GM12865 (cell line): ENCODE measurements at regions not wholly inside any gene's neighbourhood (a gene's known extent, or its start where the extent isn't known, plus 50 kb on each side); places are given as distances from the start of the nearest gene placed in this dataset.
"Not testable (repeated sequence)": the region's sequence is repeated elsewhere in the genome, so short reads cannot be mapped to it uniquely, and the experiment has no call there.

Source experiments
- DNase-seq: peaks from one replicate; pipeline ENCODE4 v3.0.0; 2010; ENCODE audit warnings: low read depth
- H3K4me3 ChIP-seq: 2 replicates; pipeline ENCODE4 v1.5.1; 2011; ENCODE audit warnings: mild to moderate bottlenecking, low read depth, low read length, control low read depth
- TF ChIP-seq, protein P1 (sequence below): IDR thresholded peaks from 2 replicates; pipeline ENCODE4 v1.5.1; 2011; ENCODE audit warnings: low read length, control low read depth, low read depth, inconsistent platforms; ENCODE audit not compliant: insufficient read depth; ENCODE audit errors: missing control alignments

GRCh38 chr6:14475306-14475705, 357.7 kb downstream of the CD83 start:
- TF ChIP-seq, protein P1, sequence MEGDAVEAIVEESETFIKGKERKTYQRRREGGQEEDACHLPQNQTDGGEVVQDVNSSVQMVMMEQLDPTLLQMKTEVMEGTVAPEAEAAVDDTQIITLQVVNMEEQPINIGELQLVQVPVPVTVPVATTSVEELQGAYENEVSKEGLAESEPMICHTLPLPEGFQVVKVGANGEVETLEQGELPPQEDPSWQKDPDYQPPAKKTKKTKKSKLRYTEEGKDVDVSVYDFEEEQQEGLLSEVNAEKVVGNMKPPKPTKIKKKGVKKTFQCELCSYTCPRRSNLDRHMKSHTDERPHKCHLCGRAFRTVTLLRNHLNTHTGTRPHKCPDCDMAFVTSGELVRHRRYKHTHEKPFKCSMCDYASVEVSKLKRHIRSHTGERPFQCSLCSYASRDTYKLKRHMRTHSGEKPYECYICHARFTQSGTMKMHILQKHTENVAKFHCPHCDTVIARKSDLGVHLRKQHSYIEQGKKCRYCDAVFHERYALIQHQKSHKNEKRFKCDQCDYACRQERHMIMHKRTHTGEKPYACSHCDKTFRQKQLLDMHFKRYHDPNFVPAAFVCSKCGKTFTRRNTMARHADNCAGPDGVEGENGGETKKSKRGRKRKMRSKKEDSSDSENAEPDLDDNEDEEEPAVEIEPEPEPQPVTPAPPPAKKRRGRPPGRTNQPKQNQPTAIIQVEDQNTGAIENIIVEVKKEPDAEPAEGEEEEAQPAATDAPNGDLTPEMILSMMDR = no peak
- no peak overlapping the region for H3K4me3 ChIP-seq
- DNase-seq = no peak

DNA sequence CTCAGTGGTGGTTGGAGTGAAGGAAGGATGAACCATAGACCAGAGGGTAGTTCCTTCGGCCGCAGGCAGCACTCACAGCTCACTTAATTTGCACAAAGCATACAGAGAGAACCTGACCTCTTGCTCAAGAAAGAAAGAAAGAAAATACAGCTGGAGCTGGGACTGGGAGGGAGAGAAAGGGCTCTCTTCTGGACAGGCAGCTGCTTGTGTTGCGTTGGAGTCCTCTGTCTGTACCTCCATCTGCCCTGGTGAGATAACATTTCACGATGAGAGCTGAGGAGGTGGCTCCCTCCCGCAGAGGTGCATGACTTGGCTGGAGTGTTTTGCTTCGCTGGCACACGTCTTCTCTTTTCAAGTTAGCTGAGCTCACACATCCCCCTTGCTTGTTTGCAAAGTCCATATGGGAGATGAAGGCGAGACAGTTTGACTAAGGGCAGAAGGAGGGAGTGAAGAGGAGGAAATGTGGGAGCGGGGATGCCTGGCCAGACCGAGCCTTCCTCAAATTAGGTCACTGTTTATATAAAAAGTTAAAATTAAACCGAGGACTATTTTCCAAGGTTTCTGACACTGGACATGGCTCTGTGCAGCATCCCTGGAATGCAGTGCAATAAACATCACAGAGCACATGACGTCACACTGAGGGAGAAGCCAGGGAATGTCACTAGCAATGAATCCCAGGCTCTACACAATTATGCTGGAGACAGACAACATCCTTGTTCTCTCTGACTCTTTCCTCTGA, 359.4 kb downstream of the CD83 start:
- DNase-seq = no peak
- TF ChIP-seq, protein P1 = no peak
- no peak overlapping the region for H3K4me3 ChIP-seq

GRCh38 chr6:14477559-14477958, 360.0 kb downstream of the CD83 start:
- H3K4me3 ChIP-seq = no peak overlapping the region
- TF ChIP-seq, protein P1 = no peak
- DNase-seq = no peak

GRCh38 chr6:14478381-14479225, 361.0 kb downstream of the CD83 start:
- DNase-seq = no peak
- no peak overlapping the region for H3K4me3 ChIP-seq
- TF ChIP-seq, protein P1 = no peak

- H3K4me3 ChIP-seq, DNase-seq: not testable (repeated sequence)
These were observed 364.4 kb downstream of the CD83 start for GRCh38 chr6:14481946-14482345.

DNA sequence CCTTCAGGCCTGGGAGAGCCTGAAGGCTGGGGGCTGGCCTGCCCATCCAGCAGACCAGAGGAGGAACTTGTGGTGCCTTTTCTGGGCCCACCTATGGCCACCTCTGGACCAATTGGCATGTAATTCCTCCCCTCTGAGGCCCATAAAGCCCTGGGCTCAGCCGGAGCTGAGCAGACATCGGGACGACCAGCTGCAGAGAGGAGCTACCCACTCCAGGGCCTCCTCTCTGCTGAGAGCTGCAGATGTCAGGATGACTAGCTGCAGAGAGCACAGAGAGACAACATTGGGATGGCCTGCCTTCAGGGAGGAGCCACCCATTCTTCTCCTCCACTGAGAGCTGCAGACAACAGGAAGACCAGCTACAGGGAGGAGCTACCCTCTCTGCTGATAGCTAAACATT, 370.1 kb downstream of the CD83 start:
- no peak overlapping the region for H3K4me3 ChIP-seq
- TF ChIP-seq, protein P1 = no peak
- DNase-seq = no peak

- DNase-seq = no peak
- TF ChIP-seq, protein P1 = no peak
- no peak overlapping the region for H3K4me3 ChIP-seq
These were observed 370.6 kb downstream of the CD83 start for GRCh38 chr6:14488180-14488579.
